Right hindlimb (tissue), 1 donor: ENCODE measurements at regions not wholly inside any gene's neighbourhood (a gene's known extent, or its start where the extent isn't known, plus 50 kb on each side); places are given as distances from the start of the nearest gene placed in this dataset.
"Not testable (repeated sequence)": the region's sequence is repeated elsewhere in the genome, so short reads cannot be mapped to it uniquely, and the experiment has no call there.

Experiments
- DNase-seq: peaks from one replicate; pipeline ENCODE4 v3.0.0-alpha.2; 2018

DNA sequence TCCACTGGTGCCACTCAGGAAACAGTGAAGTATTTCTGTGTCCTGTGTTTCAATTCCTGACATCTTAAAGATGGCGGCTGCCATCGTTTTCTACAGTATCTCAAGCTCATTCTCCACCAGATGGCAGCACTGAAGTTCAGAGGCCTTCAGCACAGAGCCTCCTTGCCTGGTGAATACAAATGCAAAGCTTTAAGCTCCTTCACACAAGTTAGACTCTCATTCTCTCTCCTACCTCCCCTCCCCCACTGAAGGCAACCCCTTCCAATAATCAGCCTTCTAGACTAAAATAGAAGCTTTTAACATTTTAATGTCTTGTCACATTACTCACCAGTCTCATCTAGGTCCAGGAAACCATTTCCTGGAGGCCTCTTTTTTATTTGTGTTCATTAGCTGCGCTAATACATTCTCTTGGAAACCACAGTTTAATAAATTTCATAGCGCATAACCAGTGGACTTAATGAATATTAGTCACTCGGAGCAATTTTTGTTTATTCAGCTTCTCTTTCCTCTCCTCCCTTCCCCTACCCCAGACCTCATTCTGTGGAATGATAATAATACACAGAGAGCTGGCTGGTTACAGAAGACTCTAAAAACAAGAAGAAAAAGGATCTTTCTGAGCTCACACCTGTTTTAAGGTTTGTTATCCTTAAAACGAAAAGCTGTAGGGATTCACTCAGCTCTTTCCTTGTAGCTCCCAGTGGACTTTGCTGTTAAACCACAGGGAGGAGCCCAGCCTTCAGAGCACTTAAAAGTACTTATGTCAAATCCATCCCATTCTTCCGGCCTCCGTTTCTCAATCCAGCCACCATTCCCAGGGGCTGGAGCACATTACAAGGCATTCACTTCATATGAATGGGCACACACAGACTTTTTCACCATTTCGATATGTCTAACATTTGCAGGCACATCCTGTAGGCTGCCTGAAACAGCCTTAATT, 384.9 kb downstream of the HLX start:
- no peak for DNase-seq

DNA sequence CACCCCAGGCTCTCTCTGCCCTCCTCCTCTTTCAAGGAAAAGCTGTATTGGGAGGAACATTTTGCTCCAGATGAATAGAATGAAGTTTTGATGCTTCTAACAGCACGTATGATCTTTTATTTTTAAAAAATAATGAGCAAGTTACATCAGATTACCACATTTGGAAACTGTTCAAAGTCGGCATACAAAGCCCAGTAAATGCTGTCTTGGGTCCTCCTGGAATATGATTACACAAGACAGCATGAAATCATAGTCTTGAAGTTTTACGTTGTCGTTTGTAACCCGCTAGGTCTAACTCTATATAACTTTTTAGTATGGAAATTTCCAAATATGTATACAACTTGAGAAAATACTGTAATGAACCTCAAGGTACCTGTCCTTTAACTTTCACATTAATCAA, 385.6 kb downstream of the HLX start:
- DNase-seq, result no peak

DNA sequence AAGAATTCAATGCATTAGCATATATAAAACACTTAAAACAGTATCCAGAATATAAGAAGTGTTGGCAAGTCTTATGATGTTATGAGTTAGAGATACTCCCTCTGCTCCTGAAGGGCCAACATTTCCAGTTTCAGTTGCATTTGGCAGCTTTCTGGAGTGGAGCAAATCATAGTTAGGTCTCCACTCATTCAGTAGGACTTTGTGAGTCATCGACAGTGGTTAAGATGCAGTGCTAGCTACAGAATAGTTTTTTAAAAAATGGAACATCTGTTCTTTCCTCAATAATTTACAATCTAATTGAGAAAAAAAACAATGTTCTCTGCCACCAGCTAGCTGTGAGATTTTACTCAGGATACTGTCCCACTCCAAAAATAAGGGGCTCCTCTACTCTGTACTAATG, 389.1 kb downstream of the HLX start:
- no peak for DNase-seq

DNA sequence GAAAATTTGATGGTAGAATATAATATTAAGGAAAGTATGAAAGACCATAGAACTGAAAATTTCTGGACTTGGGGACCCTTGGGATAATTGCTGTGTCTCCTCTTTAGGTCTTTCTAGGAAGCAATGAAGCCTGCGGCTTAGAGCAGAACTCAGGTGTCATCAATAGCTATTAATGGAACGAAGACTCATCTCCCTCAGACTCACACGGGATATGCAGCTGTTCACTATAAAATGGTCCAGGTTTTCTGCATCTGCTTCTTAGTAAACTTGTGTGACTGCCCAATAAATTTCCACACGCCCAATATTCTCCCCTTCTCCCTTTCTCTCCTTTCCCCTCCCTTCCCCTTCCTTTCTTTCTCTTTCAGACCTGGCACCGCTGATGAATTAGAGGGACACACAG, 392.5 kb downstream of the HLX start:
- DNase-seq, result no peak

DNA sequence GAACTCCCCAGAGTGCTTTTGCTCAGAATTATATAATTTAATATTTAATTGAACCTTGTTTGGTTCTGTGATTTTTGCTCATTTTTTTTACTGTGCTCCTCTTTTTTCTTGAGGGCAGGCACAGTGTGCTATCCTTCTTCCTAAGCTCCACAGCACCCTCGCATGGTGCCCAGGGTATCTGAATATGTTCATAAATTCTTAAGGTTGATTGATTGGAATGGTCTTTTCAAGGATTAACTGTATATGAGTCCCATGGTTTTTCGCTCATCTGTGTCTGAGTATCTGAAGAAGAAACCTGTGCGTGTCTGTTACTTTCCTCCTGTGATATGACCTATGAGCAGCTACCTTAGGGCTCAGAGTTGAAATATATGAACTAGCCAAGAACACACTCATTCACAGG, 393.7 kb downstream of the HLX start:
- no peak for DNase-seq

DNA sequence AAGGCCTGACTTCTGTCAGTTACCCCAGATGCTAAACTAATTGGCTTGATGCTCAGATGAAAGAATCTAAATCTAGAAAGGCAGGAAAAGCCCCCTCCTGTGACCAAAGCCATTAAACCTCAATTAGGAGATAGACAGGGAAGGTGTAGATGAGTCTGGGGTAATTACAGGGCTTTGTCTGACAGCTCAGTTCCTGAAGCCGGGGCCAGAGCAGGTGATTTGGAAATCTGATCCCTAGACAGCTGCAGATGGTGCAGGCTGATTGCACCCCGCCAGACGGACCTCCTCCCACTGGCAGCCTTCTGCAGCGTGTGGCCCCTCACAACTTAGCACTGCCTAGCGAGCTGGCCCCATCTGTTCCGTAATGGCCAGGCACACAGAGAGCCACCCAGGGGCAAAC, 395.1 kb downstream of the HLX start:
- no peak for DNase-seq

DNA sequence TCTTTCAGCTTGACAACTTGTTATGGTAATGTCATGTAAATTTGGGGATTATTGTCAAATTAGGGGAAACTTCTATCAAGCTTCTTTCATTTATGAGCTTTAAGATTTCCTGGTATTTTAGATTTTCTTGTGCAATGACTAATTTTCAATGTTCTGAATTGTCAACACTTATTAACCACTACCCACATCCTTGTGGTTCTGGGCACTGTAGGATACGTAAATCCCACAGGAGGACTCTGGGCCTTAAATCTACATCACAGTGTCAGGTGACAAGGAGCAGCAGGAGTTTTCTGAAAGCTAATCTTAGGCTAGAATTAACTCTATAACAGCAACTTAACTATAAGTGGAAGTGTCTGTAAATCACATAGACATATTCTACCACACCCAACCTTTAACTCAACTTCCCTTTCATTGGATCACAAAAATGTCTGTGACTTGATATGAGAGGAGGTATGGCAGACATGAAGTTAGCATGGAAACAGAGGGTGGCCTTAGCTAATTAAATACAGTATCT, 397.7 kb downstream of the HLX start:
- no peak for DNase-seq

DNA sequence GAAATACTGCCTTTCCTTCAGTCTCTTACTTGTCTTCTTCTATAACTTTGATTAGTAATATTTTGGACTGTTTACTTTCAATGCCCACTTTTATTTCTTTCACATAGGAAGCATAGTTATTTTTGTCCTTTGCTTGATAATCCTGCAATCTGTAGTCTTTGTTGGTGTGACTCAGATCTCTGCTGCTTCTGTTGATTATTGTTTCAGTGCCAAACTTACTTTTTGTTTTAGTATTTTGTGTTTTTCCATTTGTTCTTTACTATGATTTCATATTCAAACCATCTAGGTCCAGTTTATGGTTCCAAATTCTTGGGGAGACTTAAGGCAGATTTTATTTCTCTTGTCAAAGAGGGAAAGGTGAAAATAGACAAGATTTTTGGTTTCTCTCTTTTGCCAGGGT, 399.9 kb downstream of the HLX start:
- DNase-seq, result no peak

DNA sequence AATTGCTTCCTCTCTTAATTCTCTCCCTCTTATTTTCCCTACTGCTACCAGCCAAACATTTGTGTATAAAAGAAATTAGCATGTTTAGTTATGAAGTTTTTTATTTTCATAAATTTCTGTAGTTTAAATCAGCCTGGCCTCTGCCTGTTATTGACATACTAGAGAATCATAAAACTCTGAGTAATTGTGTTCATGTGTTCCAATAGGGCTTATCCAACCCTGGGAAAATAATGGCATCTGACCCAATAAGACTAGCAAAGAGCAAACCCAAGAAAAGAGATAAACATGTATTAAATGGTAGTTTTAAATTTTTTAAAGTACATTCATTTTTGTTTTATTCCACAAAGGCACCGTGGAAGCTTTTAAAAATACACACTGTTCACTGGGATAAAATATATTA, 404.3 kb downstream of the HLX start:
- no peak for DNase-seq

DNA sequence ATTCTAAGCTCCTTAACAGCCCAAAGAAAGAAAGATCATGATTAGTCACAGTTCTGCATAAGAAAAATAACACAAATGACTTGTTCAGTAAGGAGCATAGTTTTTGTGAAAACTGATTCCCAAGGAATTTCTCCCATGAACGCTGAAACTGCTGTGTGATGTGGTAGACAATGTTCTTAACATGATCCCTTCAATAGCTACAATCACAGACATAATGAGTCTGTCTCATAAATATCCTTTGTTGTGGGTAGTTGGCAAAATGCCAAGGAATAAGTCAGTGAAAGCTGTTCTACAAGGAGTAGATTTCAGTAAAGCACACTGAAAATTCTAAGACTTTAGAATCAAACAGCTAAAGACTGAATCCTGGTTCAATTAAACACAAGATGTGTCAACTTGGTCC, 404.8 kb downstream of the HLX start:
- no peak for DNase-seq

DNA sequence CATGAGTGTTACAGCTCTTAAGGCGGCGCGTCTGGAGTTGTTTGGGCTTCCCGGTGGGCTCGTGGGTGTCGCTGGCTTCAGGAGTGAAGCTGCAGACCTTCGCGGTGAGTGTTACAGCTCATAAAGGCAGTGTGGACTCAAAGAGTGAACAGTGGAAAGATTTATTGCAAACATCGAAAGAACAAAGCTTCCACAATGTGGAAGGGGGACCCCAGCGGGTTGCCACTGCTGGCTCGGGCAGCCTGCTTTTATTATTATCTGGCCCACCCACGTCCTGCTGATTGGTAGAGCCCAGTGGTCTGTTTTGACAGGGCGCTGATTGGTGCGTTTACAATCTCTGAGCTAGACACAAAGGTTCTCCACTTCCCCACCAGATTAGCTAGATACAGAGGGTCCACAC, 405.7 kb downstream of the HLX start:
- not testable (repeated sequence) for DNase-seq

DNA sequence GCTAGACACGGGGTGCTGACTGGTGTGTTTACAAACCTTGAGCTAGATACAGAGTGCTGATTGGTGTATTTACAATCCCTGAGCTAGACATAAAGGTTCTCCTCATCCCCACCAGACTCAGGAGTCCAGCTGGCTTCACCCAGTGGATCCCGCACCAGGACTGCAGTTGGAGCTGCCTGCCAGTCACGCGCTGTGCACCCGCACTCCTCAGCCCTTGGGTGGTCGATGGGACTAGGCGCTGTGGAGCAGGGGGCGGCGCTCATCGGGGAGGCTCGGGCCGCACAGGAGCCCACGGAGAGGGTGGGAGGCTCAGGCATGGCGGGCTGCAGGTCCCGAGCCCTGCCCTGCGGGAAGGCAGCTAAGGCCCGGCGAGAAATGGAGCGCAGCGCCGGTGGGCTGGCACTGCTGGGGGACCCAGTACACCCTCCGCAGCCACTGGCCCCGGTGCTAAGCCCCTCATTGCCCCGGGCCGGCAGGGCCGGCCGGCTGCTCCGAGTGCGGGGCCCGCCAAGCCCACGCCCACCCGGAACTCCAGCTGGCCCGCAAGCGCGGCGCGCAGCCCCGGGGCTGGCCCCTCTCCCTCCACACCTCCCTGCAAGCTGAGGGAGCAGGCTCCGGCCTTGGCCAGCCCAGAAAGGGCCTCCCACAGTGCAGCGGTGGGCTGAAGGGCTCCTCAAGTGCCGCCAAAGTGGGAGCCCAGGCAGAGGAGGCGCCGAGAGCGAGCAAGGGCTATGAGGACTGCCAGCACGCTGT, 406.4 kb downstream of the HLX start:
- DNase-seq, result not testable (repeated sequence)

DNA sequence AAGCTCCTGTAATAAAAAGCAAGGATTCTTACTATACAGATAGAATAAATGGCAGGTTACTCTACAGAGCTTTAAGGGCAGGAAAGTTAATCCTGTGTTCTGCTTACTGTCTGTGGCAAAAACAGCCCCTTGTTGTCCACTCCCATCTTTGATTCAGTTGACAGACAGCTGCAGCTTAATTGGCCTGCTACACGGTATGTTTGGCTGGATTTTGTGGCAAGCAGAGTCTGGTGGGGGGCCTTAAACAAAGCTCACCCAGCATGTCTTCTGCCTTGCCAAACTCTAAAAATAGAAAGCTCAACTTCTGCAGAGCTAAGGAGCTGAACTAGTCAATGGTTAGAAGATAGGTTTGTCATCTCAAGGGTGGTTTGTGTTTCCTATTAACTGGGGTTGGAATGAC, 407.2 kb downstream of the HLX start:
- DNase-seq, result no peak

DNA sequence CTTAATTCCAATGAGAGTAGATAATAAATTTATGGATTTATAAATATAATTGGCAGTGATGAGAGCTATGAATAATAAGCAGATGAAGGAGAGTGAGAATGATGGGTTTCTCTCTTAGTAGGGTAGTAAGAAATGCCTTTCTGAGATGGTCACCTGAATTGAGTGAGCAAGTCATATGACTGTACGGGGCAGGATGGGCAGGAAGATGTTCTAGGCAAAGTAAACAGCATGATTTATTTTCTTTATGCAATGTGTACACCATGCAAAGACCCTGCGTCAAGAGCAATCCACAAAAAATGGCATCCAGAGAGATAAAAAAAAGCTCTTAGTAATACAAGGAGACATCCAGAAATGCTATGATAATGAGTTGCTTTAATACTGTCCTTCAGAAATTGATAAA, 409.9 kb downstream of the HLX start:
- no peak for DNase-seq

DNA sequence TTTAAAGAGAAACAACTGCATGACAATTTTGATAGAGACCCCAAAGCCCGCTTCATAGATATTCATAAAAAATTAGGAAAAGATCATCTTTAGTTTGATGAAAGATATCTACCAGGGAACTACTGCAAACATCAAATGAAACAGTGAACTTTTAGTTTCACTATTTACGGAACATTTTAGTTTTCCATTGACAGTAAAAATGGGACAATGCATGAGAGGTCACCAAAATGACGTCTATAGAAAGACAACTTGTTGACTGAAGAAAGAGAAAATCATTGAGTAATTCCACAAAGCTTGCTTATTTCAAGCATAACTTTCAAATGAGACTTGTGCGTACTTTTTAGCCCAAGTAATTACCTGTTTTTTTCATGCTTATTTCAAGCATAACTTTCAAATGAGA, 411.4 kb downstream of the HLX start:
- DNase-seq, result no peak

DNA sequence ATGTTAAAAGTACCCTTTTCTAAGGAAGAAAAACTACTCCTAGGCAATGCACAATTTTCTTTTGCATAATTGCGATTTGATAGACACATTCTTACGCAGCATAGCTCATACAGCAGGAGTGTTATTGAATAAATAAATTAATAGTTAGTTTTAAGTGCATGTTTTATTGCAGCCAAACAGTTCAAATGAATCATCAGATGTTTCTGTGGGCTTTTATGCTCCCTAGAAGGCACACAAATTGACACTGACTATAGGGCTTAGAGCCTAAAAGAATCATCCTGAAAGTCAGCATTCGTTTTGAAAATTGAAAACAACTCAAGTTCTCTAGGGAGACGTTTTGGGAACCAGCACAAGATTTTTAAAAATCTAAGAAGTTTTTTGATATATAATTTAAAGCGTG, 411.9 kb downstream of the HLX start:
- DNase-seq, result no peak

DNA sequence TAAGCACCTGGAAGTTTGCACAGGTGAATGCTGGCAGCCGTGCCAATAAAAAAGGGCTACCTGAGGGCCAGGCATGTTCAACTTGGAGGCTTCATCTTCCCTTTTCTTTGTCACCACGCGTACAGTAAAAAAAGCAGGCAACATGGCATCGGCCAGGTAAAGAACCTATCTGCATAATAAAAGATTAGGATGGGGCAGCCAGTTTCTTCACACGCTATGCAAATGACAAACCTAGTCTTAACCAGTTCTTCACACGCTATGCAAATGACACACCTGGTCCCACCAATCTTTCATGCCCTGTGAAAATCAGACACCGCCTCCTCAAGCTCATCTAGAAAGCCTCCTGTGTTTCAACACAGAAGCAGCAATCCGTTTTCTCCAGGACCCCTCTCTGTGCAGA, 413.4 kb downstream of the HLX start:
- DNase-seq, result no peak

DNA sequence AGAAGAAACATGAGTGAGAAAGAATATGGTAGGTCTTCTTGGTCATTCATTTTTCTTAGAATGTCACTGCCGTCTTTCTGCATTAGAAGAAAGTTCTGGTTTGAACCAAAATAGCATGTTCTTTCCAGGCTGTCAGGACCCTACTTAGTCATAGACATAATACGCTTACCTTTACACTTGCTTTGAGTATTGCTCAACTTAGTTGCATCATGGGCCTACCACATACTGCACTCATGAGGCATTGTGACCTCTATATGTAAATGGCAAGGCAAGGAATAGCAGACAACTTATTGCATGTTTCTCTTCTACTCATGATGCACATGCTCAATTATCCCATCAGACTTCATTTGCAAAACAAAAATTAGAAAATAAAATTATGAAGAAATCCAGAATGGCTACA, 415.0 kb downstream of the HLX start:
- DNase-seq, result no peak

DNA sequence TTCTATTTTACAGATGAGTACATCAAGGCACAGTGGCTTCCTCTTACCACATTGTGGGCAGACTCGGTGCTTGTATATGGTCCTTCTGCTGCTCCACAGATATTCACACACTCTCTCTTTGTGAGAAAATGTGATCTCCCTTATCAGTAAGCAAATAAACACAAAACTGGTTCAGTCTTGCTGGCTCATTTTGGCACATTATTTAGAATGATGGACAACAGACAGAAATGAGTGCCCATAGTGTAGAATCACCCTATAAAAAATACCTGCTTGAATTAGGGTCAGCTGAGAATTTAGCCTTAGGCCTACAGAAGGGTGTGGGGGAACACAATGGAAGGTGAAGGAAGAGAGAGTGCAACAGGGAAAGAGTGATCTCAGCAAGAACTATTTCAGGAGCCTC, 423.1 kb downstream of the HLX start:
- DNase-seq, result no peak

DNA sequence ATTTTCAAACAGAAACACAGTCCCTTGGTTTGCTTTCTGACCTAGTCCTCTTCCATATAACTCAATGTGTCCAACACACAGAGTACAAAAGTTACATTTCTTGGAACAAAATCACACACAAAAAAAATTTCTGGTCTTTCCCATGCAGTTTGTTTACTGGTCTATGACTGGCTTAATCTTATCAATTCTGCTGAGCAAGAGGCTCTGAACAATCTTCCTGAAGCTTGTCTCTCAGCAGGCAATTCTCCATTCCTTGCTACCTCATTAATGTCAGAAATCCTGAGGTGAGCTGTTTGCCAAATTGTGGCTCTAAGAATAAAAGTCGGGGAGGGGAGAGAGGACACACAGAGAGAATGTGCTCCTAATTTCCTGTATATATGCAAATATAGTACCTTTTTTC, 423.6 kb downstream of the HLX start:
- no peak for DNase-seq

DNA sequence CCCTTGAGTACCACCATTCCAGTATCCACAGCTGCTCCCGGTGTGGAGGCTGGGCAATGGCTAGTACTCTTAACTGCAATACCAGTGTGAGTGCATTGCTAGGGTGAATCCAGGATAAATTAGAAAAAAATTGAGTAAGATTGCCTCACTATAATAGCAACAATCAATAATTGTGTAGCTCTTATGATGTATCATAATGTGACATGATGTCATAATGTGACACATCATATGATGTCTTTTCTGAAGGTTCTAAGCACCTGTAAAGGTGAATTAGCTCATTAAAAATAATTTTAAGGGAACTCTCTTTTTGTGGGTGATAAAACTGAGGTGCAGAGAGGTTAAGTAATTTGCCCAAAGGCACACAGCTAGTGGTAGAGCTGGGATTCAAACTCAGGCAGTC, 424.4 kb downstream of the HLX start:
- no peak for DNase-seq

DNA sequence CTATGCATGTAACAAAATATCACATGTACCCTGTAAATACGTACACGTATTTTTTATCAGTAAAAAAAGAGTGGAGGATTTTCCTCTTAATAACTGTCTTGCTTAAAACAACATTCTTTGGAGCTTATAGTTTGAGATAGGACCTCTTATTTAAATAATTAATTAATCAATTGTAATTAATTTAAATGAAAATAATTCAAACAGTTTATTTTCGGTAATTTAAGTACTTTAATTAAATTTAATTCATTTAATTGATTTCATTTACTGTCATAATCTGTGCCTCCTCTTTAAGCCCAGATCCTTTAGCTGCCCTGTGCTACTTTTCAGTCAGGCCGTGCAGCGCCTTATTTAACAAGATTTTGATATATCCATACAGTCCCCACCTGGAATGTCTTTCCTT, 427.0 kb downstream of the HLX start:
- DNase-seq, result no peak

DNA sequence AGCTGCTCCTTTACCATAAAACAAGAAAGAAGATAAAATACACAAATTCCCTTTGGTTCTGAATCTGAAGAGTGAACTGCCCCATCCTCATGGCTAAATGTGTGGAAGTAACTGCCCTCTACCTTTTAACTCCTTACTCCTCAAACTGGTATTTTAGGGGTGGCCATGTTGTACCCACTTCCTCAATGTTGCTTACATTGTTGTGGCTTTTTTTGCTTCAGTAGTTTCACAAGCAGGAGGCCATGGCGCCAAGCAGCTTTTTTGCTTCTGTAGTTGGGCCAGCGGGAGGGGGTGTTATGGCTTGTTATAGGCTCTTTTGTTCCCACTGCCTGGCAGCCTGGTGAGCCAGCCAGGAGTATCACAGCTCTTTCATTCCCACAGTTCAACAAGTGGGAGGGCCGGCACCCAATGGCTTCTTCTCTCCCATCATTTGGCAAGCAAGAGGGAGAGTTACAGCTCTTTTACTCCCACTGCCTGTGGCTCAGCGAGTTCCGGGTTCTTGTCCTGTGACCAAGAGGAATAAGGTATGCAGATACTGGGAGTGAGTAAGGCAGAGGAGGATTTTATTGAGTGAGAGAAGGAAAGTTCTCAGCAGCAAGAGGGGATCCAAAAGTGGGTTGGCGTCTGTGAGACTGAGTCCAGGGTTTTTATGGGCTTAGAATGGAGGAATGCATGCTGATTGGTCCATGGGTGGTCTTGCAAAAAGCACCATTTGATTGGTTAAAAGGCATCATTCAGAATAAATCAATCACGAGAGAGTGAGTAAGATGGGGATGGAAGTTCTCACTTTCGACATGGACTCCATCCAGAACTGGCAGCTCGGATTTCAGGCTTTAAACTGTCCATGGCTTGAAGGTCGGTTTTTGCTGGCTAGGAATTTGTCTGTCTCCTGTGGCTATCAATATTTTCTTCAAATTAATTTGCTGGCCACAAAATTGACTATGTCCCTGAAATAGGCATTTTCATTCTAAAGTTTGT, 429.6 kb downstream of the HLX start:
- DNase-seq, result no peak
